ENCODE measurements at regions not wholly inside any gene's neighbourhood (a gene's known extent, or its start where the extent isn't known, plus 50 kb on each side); places are given as distances from the start of the nearest gene placed in this dataset.

DNA sequence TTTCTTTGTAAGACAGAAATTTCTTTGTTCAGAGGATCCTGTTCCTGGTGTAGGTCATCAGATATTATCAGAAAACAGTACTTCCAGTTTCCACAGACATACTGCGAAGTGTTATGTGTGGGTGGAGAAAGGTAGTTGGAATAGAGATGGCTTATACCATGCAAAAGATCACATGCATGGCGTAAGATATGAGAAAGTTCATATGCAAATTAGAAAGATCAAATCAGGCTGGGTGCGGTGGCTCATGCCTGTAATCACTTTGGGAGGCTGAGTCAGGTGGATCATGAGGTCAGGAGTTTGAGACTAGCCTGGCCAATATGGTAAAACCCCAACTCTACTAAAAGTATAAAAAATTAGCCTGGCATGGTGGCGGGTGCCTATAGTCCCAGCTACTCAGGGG, 65.2 kb upstream of the GLIS3 start:
- Histone ChIP-seq H3F3A (ENCODE audit: insufficient read depth, low read length, poor library complexity, severe bottlenecking) (no peaks in the 10 kb centered on the region), H4K20me1 (ENCODE audit: insufficient read depth) (no peaks in the 10 kb centered on the region), H2AFZ (ENCODE audit: low read depth, low read length) (no peak overlapping the region), H3K9me3 (ENCODE audit: low read length) (no peaks in the 10 kb centered on the region), H3K4me3 (ENCODE audit: low read length) (no peak overlapping the region), H3K79me2 (replicated peaks; ENCODE audit: insufficient read depth, low read length) (no peaks in the 10 kb centered on the region), H3K27me3 (ENCODE audit: insufficient read depth, low read depth, low read length) (no peaks in the 10 kb centered on the region), H3K27ac (ENCODE audit: low read length) (no peak overlapping the region), H3K4me2 (ENCODE audit: low read length) (no peak overlapping the region), H3K9me2 (ENCODE audit: insufficient read depth, low read length) (no peaks in the 10 kb centered on the region), H3K36me3 (ENCODE audit: insufficient read depth, low read length) (no peaks in the 10 kb centered on the region), H3K9ac (ENCODE audit: low read length) (no peak overlapping the region)
- TF ChIP-seq SMC3 (conservative IDR thresholded peaks at IDR 0.05; ENCODE audit: poor library complexity) (no peak), EZH2 (IDR thresholded peaks at IDR 0.05; ENCODE audit: borderline replicate concordance, insufficient read depth, low read length, poor library complexity, severe bottlenecking) (no peak), MXI1 (conservative IDR thresholded peaks at IDR 0.05; ENCODE audit: poor library complexity, severe bottlenecking) (no peak), POLR2AphosphoS5 (IDR thresholded peaks at IDR 0.05) (no peak), EP300 (conservative IDR thresholded peaks at IDR 0.05; ENCODE audit: poor library complexity, severe bottlenecking) (no peak)
- TF ChIP-seq, protein P1, sequence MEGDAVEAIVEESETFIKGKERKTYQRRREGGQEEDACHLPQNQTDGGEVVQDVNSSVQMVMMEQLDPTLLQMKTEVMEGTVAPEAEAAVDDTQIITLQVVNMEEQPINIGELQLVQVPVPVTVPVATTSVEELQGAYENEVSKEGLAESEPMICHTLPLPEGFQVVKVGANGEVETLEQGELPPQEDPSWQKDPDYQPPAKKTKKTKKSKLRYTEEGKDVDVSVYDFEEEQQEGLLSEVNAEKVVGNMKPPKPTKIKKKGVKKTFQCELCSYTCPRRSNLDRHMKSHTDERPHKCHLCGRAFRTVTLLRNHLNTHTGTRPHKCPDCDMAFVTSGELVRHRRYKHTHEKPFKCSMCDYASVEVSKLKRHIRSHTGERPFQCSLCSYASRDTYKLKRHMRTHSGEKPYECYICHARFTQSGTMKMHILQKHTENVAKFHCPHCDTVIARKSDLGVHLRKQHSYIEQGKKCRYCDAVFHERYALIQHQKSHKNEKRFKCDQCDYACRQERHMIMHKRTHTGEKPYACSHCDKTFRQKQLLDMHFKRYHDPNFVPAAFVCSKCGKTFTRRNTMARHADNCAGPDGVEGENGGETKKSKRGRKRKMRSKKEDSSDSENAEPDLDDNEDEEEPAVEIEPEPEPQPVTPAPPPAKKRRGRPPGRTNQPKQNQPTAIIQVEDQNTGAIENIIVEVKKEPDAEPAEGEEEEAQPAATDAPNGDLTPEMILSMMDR (IDR thresholded peaks at IDR 0.05; ENCODE audit: poor library complexity, severe bottlenecking), result no peak

DNA sequence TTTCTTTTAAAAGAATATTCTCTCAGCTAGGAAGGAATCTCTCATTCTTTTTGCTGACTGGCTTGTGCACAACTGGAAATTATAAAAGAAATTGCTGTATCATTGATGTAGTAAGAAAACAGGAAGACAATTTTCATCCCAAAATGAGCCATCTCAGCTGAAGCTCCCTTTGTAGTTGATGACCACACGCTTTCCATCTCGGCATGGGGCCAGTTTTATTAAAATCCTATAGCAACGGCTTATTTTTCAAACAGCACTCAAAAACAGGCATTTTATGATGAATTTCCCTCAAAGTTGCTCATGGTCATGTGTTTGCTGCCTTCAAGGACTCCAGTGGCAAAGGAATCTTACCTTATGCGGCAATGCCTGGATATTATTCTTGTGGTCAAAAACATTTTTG, 62.4 kb upstream of the GLIS3 start:
- Histone ChIP-seq H3K9ac (ENCODE audit: low read length) (no peak overlapping the region), H3K79me2 (replicated peaks; ENCODE audit: insufficient read depth, low read length) (no peaks in the 10 kb centered on the region), H4K20me1 (ENCODE audit: insufficient read depth) (no peaks in the 10 kb centered on the region), H2AFZ (ENCODE audit: low read depth, low read length) (no peak overlapping the region), H3K4me2 (ENCODE audit: low read length) (no peak overlapping the region), H3F3A (ENCODE audit: insufficient read depth, low read length, poor library complexity, severe bottlenecking) (no peaks in the 10 kb centered on the region), H3K27me3 (ENCODE audit: insufficient read depth, low read depth, low read length) (no peaks in the 10 kb centered on the region), H3K36me3 (ENCODE audit: insufficient read depth, low read length) (no peaks in the 10 kb centered on the region), H3K9me2 (ENCODE audit: insufficient read depth, low read length) (no peaks in the 10 kb centered on the region), H3K27ac (ENCODE audit: low read length) (no peak overlapping the region), H3K4me3 (ENCODE audit: low read length) (no peak overlapping the region), H3K9me3 (ENCODE audit: low read length) (no peaks in the 10 kb centered on the region)
- TF ChIP-seq TAF1 (IDR thresholded peaks at IDR 0.05; ENCODE audit: low read depth), result no peak
- TF ChIP-seq, protein P1 (IDR thresholded peaks at IDR 0.05; ENCODE audit: poor library complexity, severe bottlenecking), result no peak
- TF ChIP-seq EZH2 (IDR thresholded peaks at IDR 0.05; ENCODE audit: borderline replicate concordance, insufficient read depth, low read length, poor library complexity, severe bottlenecking), result no peak
- TF ChIP-seq RAD21 (conservative IDR thresholded peaks at IDR 0.05), result no peak
- TF ChIP-seq SMC3 (conservative IDR thresholded peaks at IDR 0.05; ENCODE audit: poor library complexity), result no peak
- no peak for TF ChIP-seq POLR2AphosphoS5 (IDR thresholded peaks at IDR 0.05)
- TF ChIP-seq, protein P2, sequence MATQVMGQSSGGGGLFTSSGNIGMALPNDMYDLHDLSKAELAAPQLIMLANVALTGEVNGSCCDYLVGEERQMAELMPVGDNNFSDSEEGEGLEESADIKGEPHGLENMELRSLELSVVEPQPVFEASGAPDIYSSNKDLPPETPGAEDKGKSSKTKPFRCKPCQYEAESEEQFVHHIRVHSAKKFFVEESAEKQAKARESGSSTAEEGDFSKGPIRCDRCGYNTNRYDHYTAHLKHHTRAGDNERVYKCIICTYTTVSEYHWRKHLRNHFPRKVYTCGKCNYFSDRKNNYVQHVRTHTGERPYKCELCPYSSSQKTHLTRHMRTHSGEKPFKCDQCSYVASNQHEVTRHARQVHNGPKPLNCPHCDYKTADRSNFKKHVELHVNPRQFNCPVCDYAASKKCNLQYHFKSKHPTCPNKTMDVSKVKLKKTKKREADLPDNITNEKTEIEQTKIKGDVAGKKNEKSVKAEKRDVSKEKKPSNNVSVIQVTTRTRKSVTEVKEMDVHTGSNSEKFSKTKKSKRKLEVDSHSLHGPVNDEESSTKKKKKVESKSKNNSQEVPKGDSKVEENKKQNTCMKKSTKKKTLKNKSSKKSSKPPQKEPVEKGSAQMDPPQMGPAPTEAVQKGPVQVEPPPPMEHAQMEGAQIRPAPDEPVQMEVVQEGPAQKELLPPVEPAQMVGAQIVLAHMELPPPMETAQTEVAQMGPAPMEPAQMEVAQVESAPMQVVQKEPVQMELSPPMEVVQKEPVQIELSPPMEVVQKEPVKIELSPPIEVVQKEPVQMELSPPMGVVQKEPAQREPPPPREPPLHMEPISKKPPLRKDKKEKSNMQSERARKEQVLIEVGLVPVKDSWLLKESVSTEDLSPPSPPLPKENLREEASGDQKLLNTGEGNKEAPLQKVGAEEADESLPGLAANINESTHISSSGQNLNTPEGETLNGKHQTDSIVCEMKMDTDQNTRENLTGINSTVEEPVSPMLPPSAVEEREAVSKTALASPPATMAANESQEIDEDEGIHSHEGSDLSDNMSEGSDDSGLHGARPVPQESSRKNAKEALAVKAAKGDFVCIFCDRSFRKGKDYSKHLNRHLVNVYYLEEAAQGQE (IDR thresholded peaks at IDR 0.05; ENCODE audit: borderline replicate concordance), result no peak
- no peak for TF ChIP-seq MXI1 (conservative IDR thresholded peaks at IDR 0.05; ENCODE audit: poor library complexity, severe bottlenecking)
- no peak for TF ChIP-seq EP300 (conservative IDR thresholded peaks at IDR 0.05; ENCODE audit: poor library complexity, severe bottlenecking)

Measured in neural cell (in vitro differentiated cells).